Ovary (tissue), 3 donors: ENCODE measurements at regions not wholly inside any gene's neighbourhood (a gene's known extent, or its start where the extent isn't known, plus 50 kb on each side); places are given as distances from the start of the nearest gene placed in this dataset.

Experiments used
- EP300 ChIP-seq: sonication (generic); formaldehyde crosslinking; IDR thresholded peaks from one replicate; pipeline ENCODE4 v1.6.1; 2017; ENCODE audit warnings: antibody characterized with exemption
- POLR2A ChIP-seq: fragments of 450-650 bp; IDR thresholded peaks from one replicate; pipeline ENCODE4 v1.6.1; 2017; ENCODE audit warnings: antibody characterized with exemption, mild to moderate bottlenecking, moderate library complexity
- TF ChIP-seq, protein P1 (sequence below), 3 donors: fragments of 450-650 bp in 2 of 3; fragments of 200-600 bp in 1 of 3; IDR thresholded peaks; one replicate each; pipeline versions ENCODE4 v1.5.1 to v1.8.0; 2016 to 2022; ENCODE audit warnings: antibody characterized with exemption in 3 of 3, mild to moderate bottlenecking in 1 of 3
- donor health status: DM: no; HTN: no; CAD: no.

DNA sequence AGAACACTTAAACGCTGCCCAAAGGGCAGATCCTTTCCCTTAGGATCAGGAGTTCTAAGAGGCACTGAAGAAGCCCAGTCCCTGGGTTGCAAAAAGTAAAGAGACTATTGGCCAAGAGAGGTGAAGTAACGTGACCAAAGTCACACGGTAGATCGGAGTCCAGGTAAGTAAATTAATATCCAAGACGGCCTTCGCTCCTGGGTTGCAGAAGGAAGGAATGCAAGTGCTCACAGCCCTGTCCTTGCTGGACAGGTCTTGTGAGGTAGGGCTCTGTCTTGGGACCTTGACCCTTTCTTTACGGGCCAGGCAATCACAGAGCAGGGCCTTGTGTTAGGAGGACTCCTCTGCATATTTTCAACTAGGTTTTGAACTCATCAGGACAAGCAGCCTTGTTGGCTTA, 243.7 kb upstream of the PDE10A start:
- no peak for TF ChIP-seq POLR2A
- TF ChIP-seq, protein P1, sequence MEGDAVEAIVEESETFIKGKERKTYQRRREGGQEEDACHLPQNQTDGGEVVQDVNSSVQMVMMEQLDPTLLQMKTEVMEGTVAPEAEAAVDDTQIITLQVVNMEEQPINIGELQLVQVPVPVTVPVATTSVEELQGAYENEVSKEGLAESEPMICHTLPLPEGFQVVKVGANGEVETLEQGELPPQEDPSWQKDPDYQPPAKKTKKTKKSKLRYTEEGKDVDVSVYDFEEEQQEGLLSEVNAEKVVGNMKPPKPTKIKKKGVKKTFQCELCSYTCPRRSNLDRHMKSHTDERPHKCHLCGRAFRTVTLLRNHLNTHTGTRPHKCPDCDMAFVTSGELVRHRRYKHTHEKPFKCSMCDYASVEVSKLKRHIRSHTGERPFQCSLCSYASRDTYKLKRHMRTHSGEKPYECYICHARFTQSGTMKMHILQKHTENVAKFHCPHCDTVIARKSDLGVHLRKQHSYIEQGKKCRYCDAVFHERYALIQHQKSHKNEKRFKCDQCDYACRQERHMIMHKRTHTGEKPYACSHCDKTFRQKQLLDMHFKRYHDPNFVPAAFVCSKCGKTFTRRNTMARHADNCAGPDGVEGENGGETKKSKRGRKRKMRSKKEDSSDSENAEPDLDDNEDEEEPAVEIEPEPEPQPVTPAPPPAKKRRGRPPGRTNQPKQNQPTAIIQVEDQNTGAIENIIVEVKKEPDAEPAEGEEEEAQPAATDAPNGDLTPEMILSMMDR (IDR thresholded peaks at IDR 0.05): no peak
- TF ChIP-seq EP300: no peak
